HG02885 (cell line): ENCODE measurements at regions not wholly inside any gene's neighbourhood (a gene's known extent, or its start where the extent isn't known, plus 50 kb on each side); places are given as distances from the start of the nearest gene placed in this dataset.
"Not testable (repeated sequence)": the region's sequence is repeated elsewhere in the genome, so short reads cannot be mapped to it uniquely, and the experiment has no call there.

ENCODE experiments used
- ATAC-seq: cut with Tn5 transposase; IDR thresholded peaks from one replicate; pipeline ENCODE4 v1.9.1; 2021; ENCODE audit warnings: mild to moderate bottlenecking; ENCODE audit not compliant: unreplicated experiment, poor library complexity

GRCh38 chr11:33438301-33438700 lies 181.1 kb downstream of the HIPK3 start:
- ATAC-seq = no peak

- no peak for ATAC-seq
Observed at GRCh38 chr11:33437529-33437928, 180.3 kb downstream of the HIPK3 start.

DNA sequence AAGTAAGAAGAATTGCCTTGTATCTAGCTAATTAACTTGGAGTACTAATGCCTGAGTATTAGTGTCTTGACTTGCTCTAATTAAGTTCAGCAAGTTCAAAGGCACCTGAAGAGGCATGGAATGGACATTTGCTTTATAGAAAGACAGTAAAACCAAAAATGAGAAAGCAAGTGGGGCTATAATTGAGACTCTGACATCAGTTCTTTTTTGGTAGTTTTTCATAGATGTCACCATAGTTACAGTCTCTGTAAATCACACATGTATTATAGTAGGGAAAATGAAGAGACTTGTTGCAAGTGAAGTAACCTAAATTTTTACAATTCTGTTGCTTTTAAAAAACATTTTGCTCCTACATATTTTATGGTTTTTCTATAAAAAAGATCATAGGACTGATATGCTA lies 178.0 kb downstream of the HIPK3 start:
- ATAC-seq = no peak

- no peak for ATAC-seq
Observed at GRCh38 chr11:33434294-33434693, 177.1 kb downstream of the HIPK3 start.

GRCh38 chr11:33428435-33428834 lies 171.3 kb downstream of the HIPK3 start:
- ATAC-seq = not testable (repeated sequence)

GRCh38 chr11:33420959-33421566 lies 163.9 kb downstream of the HIPK3 start:
- no peak for ATAC-seq

DNA sequence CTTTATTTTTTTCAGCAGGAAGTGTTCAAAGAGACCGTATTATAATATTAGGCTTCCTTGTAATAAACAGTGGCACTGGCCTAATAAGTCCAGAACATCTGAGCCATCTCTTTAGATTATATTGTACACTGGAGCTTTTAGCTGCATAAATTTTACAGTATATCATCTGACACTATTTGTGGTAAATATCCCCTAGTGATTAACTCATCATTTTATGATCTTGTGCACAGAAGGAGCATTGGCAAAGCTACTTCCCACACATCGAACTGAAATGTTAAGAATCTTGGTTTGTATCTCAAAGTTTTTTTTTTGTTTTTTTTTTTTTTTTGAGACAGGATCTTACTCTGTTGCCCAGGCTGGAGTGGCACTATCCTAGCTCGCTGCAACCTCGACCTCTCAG lies 162.7 kb downstream of the HIPK3 start:
- ATAC-seq = no peak

DNA sequence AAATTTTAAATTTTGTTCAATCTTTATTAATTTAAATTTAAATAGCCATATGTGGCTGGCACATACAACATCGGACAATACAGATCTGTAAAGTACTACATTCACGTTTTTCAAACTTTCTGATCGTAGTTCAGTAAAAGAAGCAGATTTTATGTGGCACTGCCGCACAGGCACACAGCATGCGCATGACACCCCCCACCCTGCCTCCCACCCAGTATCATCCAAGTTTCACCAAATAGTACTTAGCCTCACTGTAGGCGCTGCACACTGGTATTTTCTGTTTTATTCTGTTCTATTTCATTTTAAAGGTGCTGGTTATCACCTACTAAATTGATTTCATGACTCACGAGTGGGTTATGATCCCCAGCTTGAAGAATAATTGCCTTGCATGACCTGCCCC lies 159.9 kb downstream of the HIPK3 start:
- ATAC-seq = no peak

- no peak for ATAC-seq
Observed at GRCh38 chr11:33413301-33413700, 156.1 kb downstream of the HIPK3 start.

GRCh38 chr11:33412241-33412640 lies 155.1 kb downstream of the HIPK3 start:
- no peak for ATAC-seq

DNA sequence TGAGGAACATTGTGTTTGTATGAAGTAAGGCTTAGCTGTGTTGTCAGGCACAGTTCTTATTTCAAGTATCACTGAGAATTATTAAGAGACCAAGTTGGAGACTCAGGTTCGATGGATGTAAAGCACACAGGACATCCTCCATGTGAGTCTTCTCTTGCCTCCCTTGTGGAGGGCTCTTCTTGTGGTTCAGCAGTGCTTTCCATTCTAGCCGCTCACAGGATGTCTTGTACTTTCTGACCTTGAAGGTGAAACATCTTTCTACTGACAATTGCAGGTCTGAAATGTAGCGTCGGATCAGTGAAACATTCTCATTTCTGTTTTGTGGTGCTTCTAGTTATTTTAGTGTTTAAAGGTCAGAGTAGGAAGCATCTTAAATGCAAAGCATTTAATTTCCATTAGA lies 154.6 kb downstream of the HIPK3 start:
- ATAC-seq = no peak

- no peak for ATAC-seq
Observed at GRCh38 chr11:33410086-33410765, 153.0 kb downstream of the HIPK3 start.
